SU-DHL-6 (cell line): ENCODE measurements at regions not wholly inside any gene's neighbourhood (a gene's known extent, or its start where the extent isn't known, plus 50 kb on each side); places are given as distances from the start of the nearest gene placed in this dataset.
A peak's percentile ranks its signal among the peaks of the same experiment; 100 is the strongest.

Experiments used
- H2AFZ ChIP-seq: fragments of 200-600 bp; sonication (generic); 2 replicates; pipeline ENCODE4 v1.6.1; 2014; ENCODE audit warnings: low read depth, mild to moderate bottlenecking, moderate library complexity, mixed read lengths, antibody characterized with exemption, low read length; ENCODE audit not compliant: severe bottlenecking
- H3F3A ChIP-seq: fragments of 200-600 bp; shearing (Covaris generic); 2 replicates; pipeline ENCODE4 v1.6.0; 2016; ENCODE audit warnings: antibody characterized with exemption, mild to moderate bottlenecking; ENCODE audit not compliant: insufficient read depth
- H3K27ac ChIP-seq: fragments of 200-600 bp; sonication (generic); 2 replicates; pipeline ENCODE4 v1.5.1; 2016; ENCODE audit warnings: low read depth, mild to moderate bottlenecking, low read length, moderate library complexity, mixed read lengths
- H3K27me3 ChIP-seq: fragments of 200-600 bp; sonication (generic), shearing (Covaris generic); 2 replicates; pipeline ENCODE4 v1.6.0; 2014; ENCODE audit warnings: mild to moderate bottlenecking, low read length
- H3K36me3 ChIP-seq: fragments of 200-600 bp; sonication (generic); 2 replicates; pipeline ENCODE4 v1.6.1; 2014; ENCODE audit warnings: mild to moderate bottlenecking, low read length, mixed read lengths
- H3K4me2 ChIP-seq: fragments of 300-600, 200-600 bp; shearing (Covaris generic), sonication (generic); 2 replicates; pipeline ENCODE4 v1.6.0; 2014; ENCODE audit warnings: low read length, low read depth, mild to moderate bottlenecking; ENCODE audit not compliant: poor library complexity, severe bottlenecking
- H3K4me3 ChIP-seq: fragments of 200-600 bp; sonication (generic); 2 replicates; pipeline ENCODE4 v1.5.1; 2014; ENCODE audit warnings: antibody characterized with exemption, low read length, mild to moderate bottlenecking, mixed read lengths; ENCODE audit not compliant: insufficient read depth, poor library complexity, severe bottlenecking
- H3K79me2 ChIP-seq: fragments of 200-600 bp; sonication (generic); 2 replicates; pipeline ENCODE4 v1.6.1; 2014; ENCODE audit warnings: mild to moderate bottlenecking, low read length, moderate library complexity; ENCODE audit not compliant: insufficient read depth
- H3K9ac ChIP-seq: fragments of 200-600 bp; sonication (generic); 2 replicates; pipeline ENCODE4 v1.7.0; 2014; ENCODE audit warnings: mild to moderate bottlenecking, low read length
- H3K9me2 ChIP-seq: fragments of 200-600 bp; sonication (generic); replicated peaks from 2 replicates; pipeline ENCODE4 v1.6.1; 2014; ENCODE audit warnings: low read length; ENCODE audit not compliant: insufficient read depth
- H3K9me3 ChIP-seq: fragments of 200-600 bp; sonication (generic); 2 replicates; pipeline ENCODE4 v1.6.1; 2014; ENCODE audit warnings: low read length, mixed read lengths; ENCODE audit not compliant: insufficient read depth
- H4K20me1 ChIP-seq: fragments of 200-600 bp; sonication (generic); 2 replicates; pipeline ENCODE4 v1.6.1; 2014; ENCODE audit warnings: low read depth, mild to moderate bottlenecking, antibody characterized with exemption, low read length, moderate library complexity, mixed read lengths
- EZH2phosphoT487 ChIP-seq: fragments of 200-600 bp; sonication (generic), shearing (Covaris generic); conservative IDR thresholded peaks from 2 replicates; pipeline ENCODE4 v1.6.1; 2018; ENCODE audit warnings: mild to moderate bottlenecking, antibody characterized with exemption, low read length, moderate library complexity, mixed read lengths
- TF ChIP-seq, protein P1 (sequence below): fragments of 200-600 bp; sonication (generic); IDR thresholded peaks from one replicate; pipeline ENCODE4 v1.5.1; 2017; ENCODE audit warnings: antibody characterized with exemption, mild to moderate bottlenecking, low read length, moderate library complexity; ENCODE audit not compliant: insufficient read depth, poor library complexity, severe bottlenecking

- peak overlapping the region; percentile 91 for H3K27ac ChIP-seq
- no peaks in the 10 kb centered on the region for H3K36me3 ChIP-seq
- no peaks in the 10 kb centered on the region for H3K9me3 ChIP-seq
- no peaks in the 10 kb centered on the region for H3K9me2 ChIP-seq
- peak overlapping the region; percentile 46 for H3K9ac ChIP-seq
- H2AFZ ChIP-seq = peak overlapping the region; percentile 98
- H3F3A ChIP-seq = peaks cover 8% of the 10 kb centered on the region
- peak overlapping the region; percentile 94 for H3K4me2 ChIP-seq
- no peaks in the 10 kb centered on the region for H4K20me1 ChIP-seq
- TF ChIP-seq, protein P1, sequence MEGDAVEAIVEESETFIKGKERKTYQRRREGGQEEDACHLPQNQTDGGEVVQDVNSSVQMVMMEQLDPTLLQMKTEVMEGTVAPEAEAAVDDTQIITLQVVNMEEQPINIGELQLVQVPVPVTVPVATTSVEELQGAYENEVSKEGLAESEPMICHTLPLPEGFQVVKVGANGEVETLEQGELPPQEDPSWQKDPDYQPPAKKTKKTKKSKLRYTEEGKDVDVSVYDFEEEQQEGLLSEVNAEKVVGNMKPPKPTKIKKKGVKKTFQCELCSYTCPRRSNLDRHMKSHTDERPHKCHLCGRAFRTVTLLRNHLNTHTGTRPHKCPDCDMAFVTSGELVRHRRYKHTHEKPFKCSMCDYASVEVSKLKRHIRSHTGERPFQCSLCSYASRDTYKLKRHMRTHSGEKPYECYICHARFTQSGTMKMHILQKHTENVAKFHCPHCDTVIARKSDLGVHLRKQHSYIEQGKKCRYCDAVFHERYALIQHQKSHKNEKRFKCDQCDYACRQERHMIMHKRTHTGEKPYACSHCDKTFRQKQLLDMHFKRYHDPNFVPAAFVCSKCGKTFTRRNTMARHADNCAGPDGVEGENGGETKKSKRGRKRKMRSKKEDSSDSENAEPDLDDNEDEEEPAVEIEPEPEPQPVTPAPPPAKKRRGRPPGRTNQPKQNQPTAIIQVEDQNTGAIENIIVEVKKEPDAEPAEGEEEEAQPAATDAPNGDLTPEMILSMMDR = no peak
- no peak for TF ChIP-seq EZH2phosphoT487
- no peaks in the 10 kb centered on the region for H3K79me2 ChIP-seq
- H3K27me3 ChIP-seq = no peaks in the 10 kb centered on the region
- peak overlapping the region; percentile 49 for H3K4me3 ChIP-seq
Measured at GRCh38 chr2:189952536-189953109, 109.9 kb downstream of the MSTN start.

- Histone ChIP-seq H3K9me2 (no peaks in the 10 kb centered on the region), H3K4me3 (peak overlapping the region; percentile 49), H3K27ac (peak overlapping the region; percentile 91), H3F3A (peaks cover 3% of the 10 kb centered on the region; the same call in 1 of the 2 replicates), H3K27me3 (no peaks in the 10 kb centered on the region), H3K9ac (peak overlapping the region; percentile 46), H3K79me2 (no peaks in the 10 kb centered on the region), H4K20me1 (no peaks in the 10 kb centered on the region), H2AFZ (peak overlapping the region; percentile 98), H3K4me2 (peak overlapping the region; percentile 94), H3K9me3 (no peaks in the 10 kb centered on the region), H3K36me3 (no peaks in the 10 kb centered on the region)
- no peak for TF ChIP-seq EZH2phosphoT487
- TF ChIP-seq, protein P1 = no peak
Measured at GRCh38 chr2:189951791-189952535, 110.6 kb downstream of the MSTN start.

DNA sequence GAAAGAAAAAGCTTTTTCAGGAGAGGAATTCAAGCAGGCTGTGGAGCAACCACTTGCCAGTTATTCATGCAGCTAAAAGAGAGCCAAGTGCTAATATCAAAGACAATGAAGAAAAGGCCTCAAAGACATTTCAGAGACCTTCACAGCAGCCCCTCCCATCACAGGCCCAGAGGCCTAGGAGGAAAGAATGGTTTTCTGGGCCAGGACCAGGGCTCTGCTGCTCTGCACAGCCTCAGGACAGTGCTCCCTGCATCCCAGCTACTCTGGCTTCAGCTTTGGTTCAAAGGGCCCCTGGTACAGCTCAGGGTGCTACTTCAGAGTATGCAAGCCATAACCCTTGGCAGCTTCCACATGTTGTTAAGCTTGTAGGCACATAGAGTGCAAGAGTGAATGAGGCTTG lies 119.5 kb downstream of the MSTN start:
- H4K20me1 ChIP-seq = no peaks in the 10 kb centered on the region
- TF ChIP-seq, protein P1 = no peak
- TF ChIP-seq EZH2phosphoT487 = no peak
- no peak overlapping the region for H2AFZ ChIP-seq
- no peaks in the 10 kb centered on the region for H3K79me2 ChIP-seq
- H3K9me2 ChIP-seq = no peaks in the 10 kb centered on the region
- H3K9me3 ChIP-seq = peaks cover 39% of the 10 kb centered on the region
- H3K9ac ChIP-seq = no peak overlapping the region
- H3F3A ChIP-seq = no peaks in the 10 kb centered on the region
- no peak overlapping the region for H3K4me3 ChIP-seq
- no peak overlapping the region for H3K27ac ChIP-seq
- H3K27me3 ChIP-seq = no peaks in the 10 kb centered on the region
- no peak overlapping the region for H3K4me2 ChIP-seq
- peaks cover 6% of the 10 kb centered on the region; the same call in 1 of the 2 replicates for H3K36me3 ChIP-seq
